Psoas muscle (tissue), 7 donors: ENCODE measurements at regions not wholly inside any gene's neighbourhood (a gene's known extent, or its start where the extent isn't known, plus 50 kb on each side); places are given as distances from the start of the nearest gene placed in this dataset.

ENCODE experiments used
- ATAC-seq, 4 donors: fragments of 200-7000 bp; cut with Tn5 transposase; one replicate each; pipeline ENCODE4 v1.9.1; 2020; ENCODE audit warnings: moderate library complexity in 3 of 4, mild to moderate bottlenecking in 2 of 4
- DNase-seq, 2 donors: peaks; one replicate each; pipeline ENCODE4 v3.0.0-alpha.2; 2020
- H3K27ac ChIP-seq: fragments of 200-600 bp; one replicate; pipeline ENCODE4 v1.8.0; 2022
- H3K27me3 ChIP-seq, 3 donors: fragments of 200-600 bp in 1 of 3; one replicate each; pipeline versions ENCODE4 v1.6.1 to v1.8.0; 2013 to 2022; ENCODE audit warnings: low read length in 2 of 3, mild to moderate bottlenecking in 2 of 3, moderate library complexity in 1 of 3; ENCODE audit not compliant: insufficient read depth in 3 of 3
- H3K36me3 ChIP-seq, 2 donors: fragments of 200-600 bp in 1 of 2; one replicate each; pipeline versions ENCODE4 v1.6.1 to v1.8.0; 2013 to 2022; ENCODE audit warnings: low read depth in 1 of 2, mild to moderate bottlenecking in 1 of 2, moderate library complexity in 1 of 2; ENCODE audit not compliant: insufficient read depth in 1 of 2
- H3K4me1 ChIP-seq: fragments of 200-600 bp; one replicate; pipeline ENCODE4 v1.8.0; 2022
- H3K4me3 ChIP-seq: fragments of 200-600 bp; one replicate; pipeline ENCODE4 v1.8.0; 2022; ENCODE audit warnings: mild to moderate bottlenecking
- H3K9me3 ChIP-seq: fragments of 200-600 bp; one replicate; pipeline ENCODE4 v1.8.0; 2022
- WGBS, 3 donors: extraction: QIAGEN DNeasy Blood & Tissue Kit; methylation state at CpG; one replicate each; pipeline versions ENCODE4 v1.1.6 to v1.1.7; 2013; 5-methylcytosine and 5-hydroxymethylcytosine counted together
- intact Hi-C, 2 donors: fragments of 100-400 bp; cut with DNase I; formaldehyde crosslinking; loops; one replicate each; pipeline versions ENCODE4 v1.11.0 to v1.14.2; 2022
- TF ChIP-seq, protein P1 (sequence below): fragments of 200-600 bp; IDR thresholded peaks from one replicate; pipeline ENCODE4 v1.8.0; 2022; ENCODE audit warnings: antibody characterized with exemption
- donor health status: healthy with polysubstance abuse.
- donor health status: DM: no; HTN: no; CAD: no; lungs with moderate emphysema.
- donor health status: Bipolar disorder and iron deficiency.
- donor health status: healthy.
- donor health status: DM: yes; HTN: yes; CAD: no.
- donor health status: DM: no; HTN: no; CAD: no.
- donor health status: DM: yes; HTN: yes; CAD: no.

DNA sequence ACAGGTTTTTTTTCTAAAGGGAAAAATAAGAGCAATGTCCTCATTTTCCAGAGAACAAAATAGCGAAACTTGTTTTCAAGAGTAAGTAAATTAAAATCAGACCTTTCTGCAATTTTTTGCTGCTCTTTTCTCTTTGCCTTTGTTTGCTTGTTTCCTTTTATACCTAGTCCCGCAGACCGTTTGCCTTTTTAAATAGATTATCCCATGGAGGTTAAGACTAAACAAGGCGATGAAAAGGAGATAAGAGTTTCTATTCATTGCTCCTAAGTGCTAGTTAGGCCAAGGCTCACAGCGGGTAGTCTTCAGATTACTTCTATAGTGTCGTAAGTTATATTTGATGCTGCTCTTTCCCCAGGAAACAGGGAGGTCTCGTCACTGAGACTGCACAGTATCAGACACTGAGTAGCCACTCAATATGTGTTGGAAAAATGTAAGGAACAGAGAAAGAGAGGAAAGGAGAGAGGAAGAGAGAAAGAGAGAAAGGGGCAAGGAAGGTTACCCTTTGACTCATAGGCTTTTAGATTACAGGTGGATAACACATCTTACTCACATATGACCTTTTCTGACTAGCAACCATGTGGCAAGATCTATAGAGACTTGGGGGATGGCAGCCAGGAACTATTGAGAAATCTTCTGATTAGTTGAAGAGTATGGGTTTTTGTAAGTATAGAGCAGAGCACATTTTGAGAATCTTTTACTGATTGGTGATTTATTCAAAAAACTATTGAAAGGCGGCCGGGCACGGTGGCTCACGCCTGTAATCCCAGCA is 107.5 kb upstream of the PARP11 start:
- ATAC-seq, result no peak
- TF ChIP-seq, protein P1, sequence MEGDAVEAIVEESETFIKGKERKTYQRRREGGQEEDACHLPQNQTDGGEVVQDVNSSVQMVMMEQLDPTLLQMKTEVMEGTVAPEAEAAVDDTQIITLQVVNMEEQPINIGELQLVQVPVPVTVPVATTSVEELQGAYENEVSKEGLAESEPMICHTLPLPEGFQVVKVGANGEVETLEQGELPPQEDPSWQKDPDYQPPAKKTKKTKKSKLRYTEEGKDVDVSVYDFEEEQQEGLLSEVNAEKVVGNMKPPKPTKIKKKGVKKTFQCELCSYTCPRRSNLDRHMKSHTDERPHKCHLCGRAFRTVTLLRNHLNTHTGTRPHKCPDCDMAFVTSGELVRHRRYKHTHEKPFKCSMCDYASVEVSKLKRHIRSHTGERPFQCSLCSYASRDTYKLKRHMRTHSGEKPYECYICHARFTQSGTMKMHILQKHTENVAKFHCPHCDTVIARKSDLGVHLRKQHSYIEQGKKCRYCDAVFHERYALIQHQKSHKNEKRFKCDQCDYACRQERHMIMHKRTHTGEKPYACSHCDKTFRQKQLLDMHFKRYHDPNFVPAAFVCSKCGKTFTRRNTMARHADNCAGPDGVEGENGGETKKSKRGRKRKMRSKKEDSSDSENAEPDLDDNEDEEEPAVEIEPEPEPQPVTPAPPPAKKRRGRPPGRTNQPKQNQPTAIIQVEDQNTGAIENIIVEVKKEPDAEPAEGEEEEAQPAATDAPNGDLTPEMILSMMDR, result no peak
- no peaks in the 10 kb centered on the region for H3K36me3 ChIP-seq
- no peak overlapping the region for H3K27ac ChIP-seq
- H3K9me3 ChIP-seq, result peaks cover 8% of the 10 kb centered on the region
- 81 to 84% (median 83%) methylated on average over 11 of the region's 11 CpGs for WGBS, 3 donors
- H3K4me1 ChIP-seq, result no peaks in the 10 kb centered on the region
- no peak for DNase-seq
- intact Hi-C loops, result no loop called here
- H3K27me3 ChIP-seq, result peaks cover 0 to 3% (median 0%) of the 10 kb centered on the region in 3 donors
- H3K4me3 ChIP-seq, result no peak overlapping the region

DNA sequence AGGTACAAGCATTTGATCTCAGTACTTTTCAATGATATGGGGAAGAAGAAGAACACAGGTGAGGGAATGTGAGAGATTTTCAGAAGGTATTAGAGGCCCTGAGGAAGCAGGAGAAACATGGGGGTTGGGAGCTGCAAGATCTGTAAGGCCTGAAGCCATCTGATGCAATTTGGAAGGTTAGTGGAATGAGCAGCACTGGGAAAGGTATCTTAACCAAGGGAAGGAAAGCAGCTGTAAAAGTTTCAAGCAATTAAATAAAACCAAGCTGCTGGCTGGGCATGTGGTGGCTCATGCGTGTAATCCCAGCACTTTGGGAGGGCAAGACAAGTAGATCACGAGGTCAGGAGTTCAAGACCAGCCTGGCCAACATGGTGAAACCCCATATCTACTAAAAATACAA is 104.4 kb upstream of the PARP11 start:
- no peak for DNase-seq
- no peaks in the 10 kb centered on the region for H3K36me3 ChIP-seq
- 72 to 86% (median 78%) methylated on average over 2 of the region's 2 CpGs for WGBS, 3 donors
- no peaks in the 10 kb centered on the region for H3K9me3 ChIP-seq
- peaks cover 0 to 3% (median under 1%) of the 10 kb centered on the region in 3 donors for H3K27me3 ChIP-seq
- no peak for ATAC-seq
- no peak overlapping the region for H3K4me3 ChIP-seq
- intact Hi-C loops, result no loop called here
- H3K4me1 ChIP-seq, result no peaks in the 10 kb centered on the region
- no peak overlapping the region for H3K27ac ChIP-seq
- TF ChIP-seq, protein P1, result no peak

DNA sequence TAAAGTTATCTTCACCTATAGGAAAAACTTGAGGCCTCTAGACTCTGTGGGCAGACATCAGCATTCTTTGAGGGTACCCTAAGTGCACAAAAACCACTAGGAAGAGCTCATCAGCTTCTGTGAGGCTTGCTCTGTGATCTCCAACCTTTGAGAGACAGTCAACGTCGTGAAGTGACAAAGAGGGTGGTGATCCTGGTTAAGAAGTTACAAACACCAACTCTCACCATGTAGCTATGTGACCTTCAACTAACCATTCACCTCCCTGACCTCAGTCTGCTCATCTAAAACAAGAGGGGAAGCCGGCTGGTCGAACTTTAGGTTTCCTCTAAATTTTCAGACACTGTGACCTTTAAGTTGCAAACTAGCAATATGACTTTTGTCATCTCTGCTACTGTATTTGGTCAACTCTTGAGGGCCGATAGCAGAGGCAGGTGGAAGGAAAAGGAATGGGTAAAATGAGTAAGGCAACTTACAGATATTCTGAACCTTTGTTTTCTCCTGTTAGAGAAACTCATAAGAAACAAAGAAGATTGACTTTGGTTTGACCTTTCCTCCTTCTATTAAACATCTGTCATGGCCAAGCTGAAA is 103.2 kb upstream of the PARP11 start:
- TF ChIP-seq, protein P1, result no peak
- 77 to 80% (median 77%) methylated on average over 5 of the region's 5 CpGs for WGBS, 3 donors
- intact Hi-C loops, result no loop called here
- H3K9me3 ChIP-seq, result no peaks in the 10 kb centered on the region
- peaks cover 0 to 3% (median 3%) of the 10 kb centered on the region in 3 donors for H3K27me3 ChIP-seq
- H3K4me1 ChIP-seq, result no peaks in the 10 kb centered on the region
- H3K4me3 ChIP-seq, result no peak overlapping the region
- H3K36me3 ChIP-seq, result no peaks in the 10 kb centered on the region
- H3K27ac ChIP-seq, result no peak overlapping the region
- no peak for ATAC-seq
- DNase-seq, result no peak

DNA sequence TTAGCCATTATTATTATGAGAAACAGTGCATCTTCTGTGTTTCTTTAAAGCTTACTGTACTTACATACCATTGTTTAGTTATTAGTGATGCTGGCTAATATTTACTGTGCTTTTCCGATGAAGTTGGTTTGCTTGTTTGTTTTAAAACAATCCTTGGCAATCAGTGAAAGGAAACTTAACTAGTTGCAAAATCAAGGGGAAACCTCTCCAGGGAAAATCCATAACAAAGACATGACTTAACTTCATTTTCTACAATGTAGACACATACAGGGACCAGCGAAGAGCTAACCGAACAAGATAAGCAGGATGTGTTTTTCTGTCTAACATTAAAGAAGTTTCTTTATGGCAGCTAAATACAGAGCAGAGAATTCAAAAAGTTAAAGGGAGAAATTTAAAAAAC is 102.5 kb upstream of the PARP11 start:
- DNase-seq (no peak), ATAC-seq (no peak)
- peaks cover 2 to 3% (median 2%) of the 10 kb centered on the region in 3 donors for H3K27me3 ChIP-seq
- no peak overlapping the region for H3K27ac ChIP-seq
- H3K36me3 ChIP-seq, result no peaks in the 10 kb centered on the region
- no peak overlapping the region for H3K4me3 ChIP-seq
- TF ChIP-seq, protein P1, result no peak
- no peaks in the 10 kb centered on the region for H3K4me1 ChIP-seq
- no peaks in the 10 kb centered on the region for H3K9me3 ChIP-seq
- intact Hi-C loops, result no loop called here
- 73 to 78% (median 76%) methylated on average over 3 of the region's 3 CpGs for WGBS, 3 donors
